Prostate gland (tissue), 2 donors: ENCODE measurements at regions not wholly inside any gene's neighbourhood (a gene's known extent, or its start where the extent isn't known, plus 50 kb on each side); places are given as distances from the start of the nearest gene placed in this dataset.

Experiments
- DNase-seq: peaks from one replicate; pipeline ENCODE4 v3.0.0-alpha.2; 2019; ENCODE audit warnings: low spot score
- H3K27ac ChIP-seq, 2 donors: fragments of 200-600 bp; sonication (generic); 2 replicates each; pipeline ENCODE4 v1.5.1; 2017 to 2019
- H3K27me3 ChIP-seq: fragments of 200-600 bp; sonication (generic); replicated peaks from 2 replicates; pipeline ENCODE4 v1.5.1; 2019; ENCODE audit not compliant: insufficient read depth
- H3K36me3 ChIP-seq, 2 donors: fragments of 200-600 bp; sonication (generic); 1 replicate in 1 of 2; 2 replicates in 1 of 2; pipeline versions ENCODE4 v1.5.1 to v1.8.1; 2017 to 2019
- H3K4me1 ChIP-seq: fragments of 200-600 bp; sonication (generic); replicated peaks from 2 replicates; pipeline ENCODE4 v1.5.1; 2019
- H3K4me3 ChIP-seq, 2 donors: fragments of 200-600 bp; sonication (generic); 2 replicates each; pipeline ENCODE4 v1.5.1; 2017 to 2019
- H3K9me3 ChIP-seq: fragments of 200-600 bp; sonication (generic); 2 replicates; pipeline ENCODE4 v1.5.1; 2017
- CTCF ChIP-seq, 4 experiments: fragments of 200-600 bp in 2 of 4; fragments of 450-650 bp in 2 of 4; sonication (generic) in 2 of 4; IDR thresholded peaks; 1 replicate in 3 of 4; 2 replicates in 1 of 4; pipeline ENCODE4 v1.5.1; 2016 to 2019; ENCODE audit warnings: antibody characterized with exemption in 4 of 4, mild to moderate bottlenecking in 2 of 4, moderate library complexity in 2 of 4
- POLR2A ChIP-seq: fragments of 450-650 bp; IDR thresholded peaks from one replicate; pipeline ENCODE4 v1.6.1; 2016; ENCODE audit warnings: antibody characterized with exemption, mild to moderate bottlenecking
- POLR2AphosphoS5 ChIP-seq: sonication (generic); formaldehyde crosslinking; IDR thresholded peaks from one replicate; pipeline ENCODE4 v1.6.1; 2017; ENCODE audit warnings: antibody characterized with exemption
- WGBS: methylation state at CpG from one replicate; pipeline ENCODE4 v1.1.5; 2018; 5-methylcytosine and 5-hydroxymethylcytosine counted together
- intact Hi-C: fragments of 100-400 bp; cut with DNase I; formaldehyde crosslinking; loops from one replicate; pipeline ENCODE4 v1.14.2; 2022

- H3K36me3 ChIP-seq = no peaks in the 10 kb centered on the region
- H3K27ac ChIP-seq = no peak overlapping the region
- no peaks in the 10 kb centered on the region for H3K27me3 ChIP-seq
- intact Hi-C loops = no loop called here
- no peaks in the 10 kb centered on the region for H3K9me3 ChIP-seq
- TF ChIP-seq POLR2A = no peak
- no peak for TF ChIP-seq CTCF (IDR thresholded peaks at IDR 0.05)
- TF ChIP-seq POLR2AphosphoS5 = no peak
- no peak overlapping the region for H3K4me3 ChIP-seq
- no peaks in the 10 kb centered on the region for H3K4me1 ChIP-seq
- DNase-seq = no peak
- 14% methylated on average over 1 of the region's 1 CpG for WGBS
Measured at GRCh38 chr21:22399681-22400514, 1401.7 kb downstream of the NCAM2 start.

- 74% methylated on average over 2 of the region's 2 CpGs for WGBS
- no peaks in the 10 kb centered on the region for H3K36me3 ChIP-seq
- no peaks in the 10 kb centered on the region for H3K27me3 ChIP-seq
- no peaks in the 10 kb centered on the region for H3K4me1 ChIP-seq
- TF ChIP-seq POLR2AphosphoS5 (no peak), POLR2A (no peak), CTCF (IDR thresholded peaks at IDR 0.05) (no peak)
- H3K9me3 ChIP-seq = no peaks in the 10 kb centered on the region
- no peak for DNase-seq
- intact Hi-C loops = no loop called here
- H3K27ac ChIP-seq = no peak overlapping the region
- H3K4me3 ChIP-seq = no peak overlapping the region
Measured at GRCh38 chr21:22409571-22409970, 1411.4 kb downstream of the NCAM2 start.

GRCh38 chr21:22416555-22416954 lies 1418.3 kb downstream of the NCAM2 start:
- TF ChIP-seq POLR2A (no peak), POLR2AphosphoS5 (no peak), CTCF (IDR thresholded peaks at IDR 0.05) (no peak)
- intact Hi-C loops = no loop called here
- Histone ChIP-seq H3K27ac (no peak overlapping the region), H3K4me3 (no peak overlapping the region), H3K4me1 (no peaks in the 10 kb centered on the region), H3K27me3 (no peaks in the 10 kb centered on the region), H3K9me3 (no peaks in the 10 kb centered on the region), H3K36me3 (no peaks in the 10 kb centered on the region)
- 93% methylated on average over 1 of the region's 1 CpG for WGBS
- no peak for DNase-seq

- Histone ChIP-seq H3K27ac (no peak overlapping the region), H3K4me1 (no peaks in the 10 kb centered on the region), H3K4me3 (no peak overlapping the region), H3K27me3 (no peaks in the 10 kb centered on the region), H3K9me3 (no peaks in the 10 kb centered on the region), H3K36me3 (no peaks in the 10 kb centered on the region)
- DNase-seq = no peak
- 62% methylated on average over 6 of the region's 6 CpGs for WGBS
- TF ChIP-seq POLR2A = no peak
- no peak for TF ChIP-seq CTCF (IDR thresholded peaks at IDR 0.05)
- TF ChIP-seq POLR2AphosphoS5 = no peak
- intact Hi-C loops = no loop called here
Measured at GRCh38 chr21:22421416-22422180, 1423.4 kb downstream of the NCAM2 start.
